ENCODE measurements at regions not wholly inside any gene's neighbourhood (a gene's known extent, or its start where the extent isn't known, plus 50 kb on each side); places are given as distances from the start of the nearest gene placed in this dataset.

- POLR2A ChIA-PET = no interaction called here
- H3K9me3 ChIP-seq (ENCODE audit: low read length) = no peaks in the 10 kb centered on the region
- no peak overlapping the region for H3K4me3 ChIP-seq (replicated peaks in 1 of 3; ENCODE audit: insufficient read depth in 1 of 3, low read depth in 2 of 3, low read length in 3 of 3)
- no peak for TF ChIP-seq SSRP1 (CRISPR knock-in tag; IDR thresholded peaks at IDR 0.05)
- TF ChIP-seq, protein P1, sequence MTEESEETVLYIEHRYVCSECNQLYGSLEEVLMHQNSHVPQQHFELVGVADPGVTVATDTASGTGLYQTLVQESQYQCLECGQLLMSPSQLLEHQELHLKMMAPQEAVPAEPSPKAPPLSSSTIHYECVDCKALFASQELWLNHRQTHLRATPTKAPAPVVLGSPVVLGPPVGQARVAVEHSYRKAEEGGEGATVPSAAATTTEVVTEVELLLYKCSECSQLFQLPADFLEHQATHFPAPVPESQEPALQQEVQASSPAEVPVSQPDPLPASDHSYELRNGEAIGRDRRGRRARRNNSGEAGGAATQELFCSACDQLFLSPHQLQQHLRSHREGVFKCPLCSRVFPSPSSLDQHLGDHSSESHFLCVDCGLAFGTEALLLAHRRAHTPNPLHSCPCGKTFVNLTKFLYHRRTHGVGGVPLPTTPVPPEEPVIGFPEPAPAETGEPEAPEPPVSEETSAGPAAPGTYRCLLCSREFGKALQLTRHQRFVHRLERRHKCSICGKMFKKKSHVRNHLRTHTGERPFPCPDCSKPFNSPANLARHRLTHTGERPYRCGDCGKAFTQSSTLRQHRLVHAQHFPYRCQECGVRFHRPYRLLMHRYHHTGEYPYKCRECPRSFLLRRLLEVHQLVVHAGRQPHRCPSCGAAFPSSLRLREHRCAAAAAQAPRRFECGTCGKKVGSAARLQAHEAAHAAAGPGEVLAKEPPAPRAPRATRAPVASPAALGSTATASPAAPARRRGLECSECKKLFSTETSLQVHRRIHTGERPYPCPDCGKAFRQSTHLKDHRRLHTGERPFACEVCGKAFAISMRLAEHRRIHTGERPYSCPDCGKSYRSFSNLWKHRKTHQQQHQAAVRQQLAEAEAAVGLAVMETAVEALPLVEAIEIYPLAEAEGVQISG (CRISPR knock-in tag; IDR thresholded peaks at IDR 0.05) = peak; percentile 37; the same call in 1 of the 2 replicates
- intact Hi-C loops (cut with micrococcal nuclease; ENCODE audit: unreplicated experiment) (no loop called here), in situ Hi-C loops (cut with HindIII; ENCODE audit: extremely low pct_ligation_motif_present, low pct_unique_long_range_greater_than_20kb) (no loop called here)
- BruUV-seq (replicated peaks) = no TSS peak
- 69% methylated on average over 3 of the region's 3 CpGs for WGBS (ENCODE audit: low lambda C conversion rate)
- no peak overlapping the region for H3K4me2 ChIP-seq (ENCODE audit: low read depth, low read length)
- CTCF ChIA-PET (ENCODE audit: low intra/inter-chr PET ratio, low total read pairs) = no interaction called here
- H3K27ac ChIP-seq (ENCODE audit: extremely low read length, insufficient read depth, low read length) = no peak overlapping the region
- ATAC-seq = no peak
- no peak for DNase-seq (ENCODE audit: low spot score)
- no peak overlapping the region for H2AFZ ChIP-seq (ENCODE audit: low read length)
- no peaks in the 10 kb centered on the region for H3K27me3 ChIP-seq (ENCODE audit: control insufficient read depth in 1 of 2, insufficient read depth in 2 of 2, low read length in 2 of 2)
- H4K20me1 ChIP-seq (ENCODE audit: insufficient read depth, low read length) = no peaks in the 10 kb centered on the region
- no peaks in the 10 kb centered on the region for H3K79me2 ChIP-seq (ENCODE audit: insufficient read depth, low read length)
- no peak for FAIRE-seq
- no peak overlapping the region for H3K9ac ChIP-seq (ENCODE audit: insufficient read depth, low read depth, low read length)
- no peaks in the 10 kb centered on the region for H3K36me3 ChIP-seq (replicated peaks in 1 of 2; ENCODE audit: control insufficient read depth in 1 of 2, insufficient read depth in 2 of 2, low read length in 2 of 2)
- H3K4me1 ChIP-seq (ENCODE audit: insufficient read depth, low read length) = peaks cover 14% of the 10 kb centered on the region
These were observed 174.0 kb downstream of the PALM2AKAP2 start for GRCh38 chr9:109953813-109954497.

- 37% methylated on average over 9 of the region's 9 CpGs for WGBS (ENCODE audit: low lambda C conversion rate)
- ATAC-seq (no peak), DNase-seq (ENCODE audit: low spot score) (no peak), FAIRE-seq (no peak)
- in situ Hi-C loops (cut with HindIII; ENCODE audit: extremely low pct_ligation_motif_present, low pct_unique_long_range_greater_than_20kb) (no loop called here), intact Hi-C loops (cut with micrococcal nuclease; ENCODE audit: unreplicated experiment) (no loop called here)
- H2AFZ ChIP-seq (ENCODE audit: low read length) = no peak overlapping the region
- no peak overlapping the region for H3K4me3 ChIP-seq (replicated peaks in 1 of 3; ENCODE audit: insufficient read depth in 1 of 3, low read depth in 2 of 3, low read length in 3 of 3)
- POLR2A ChIA-PET = no interaction called here
- H3K4me1 ChIP-seq (ENCODE audit: insufficient read depth, low read length) = no peaks in the 10 kb centered on the region
- no TSS peak for BruUV-seq (replicated peaks)
- CTCF ChIA-PET (ENCODE audit: low intra/inter-chr PET ratio, low total read pairs) = no interaction called here
- no peaks in the 10 kb centered on the region for H3K27me3 ChIP-seq (ENCODE audit: control insufficient read depth in 1 of 2, insufficient read depth in 2 of 2, low read length in 2 of 2)
- TF ChIP-seq ZNF766 (CRISPR knock-in tag; IDR thresholded peaks at IDR 0.05; ENCODE audit: borderline replicate concordance) (no peak), ZNF484 (CRISPR knock-in tag; IDR thresholded peaks at IDR 0.05; ENCODE audit: borderline replicate concordance, low read depth) (no peak), NCOA2 (CRISPR knock-in tag; IDR thresholded peaks at IDR 0.05) (no peak), CC2D1A (CRISPR knock-in tag; IDR thresholded peaks at IDR 0.05) (no peak), ZNF839 (CRISPR knock-in tag; IDR thresholded peaks at IDR 0.05; ENCODE audit: borderline replicate concordance) (no peak)
- TF ChIP-seq, protein P2, sequence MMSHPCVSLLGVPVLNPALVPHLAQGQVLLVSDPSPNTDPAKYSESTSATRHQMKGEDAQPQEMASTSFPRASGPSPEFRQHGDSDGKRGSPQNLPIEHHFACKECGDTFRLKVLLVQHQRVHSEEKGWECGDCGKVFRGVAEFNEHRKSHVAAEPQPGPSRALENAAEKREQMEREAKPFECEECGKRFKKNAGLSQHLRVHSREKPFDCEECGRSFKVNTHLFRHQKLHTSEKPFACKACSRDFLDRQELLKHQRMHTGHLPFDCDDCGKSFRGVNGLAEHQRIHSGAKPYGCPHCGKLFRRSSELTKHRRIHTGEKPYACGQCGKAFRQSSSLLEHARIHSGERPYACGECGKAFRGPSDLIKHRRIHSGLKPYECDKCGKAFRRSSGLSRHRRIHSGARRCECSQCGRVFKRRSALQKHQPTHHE (CRISPR knock-in tag; IDR thresholded peaks at IDR 0.05; ENCODE audit: borderline replicate concordance) = no peak
- TF ChIP-seq, protein P3, sequence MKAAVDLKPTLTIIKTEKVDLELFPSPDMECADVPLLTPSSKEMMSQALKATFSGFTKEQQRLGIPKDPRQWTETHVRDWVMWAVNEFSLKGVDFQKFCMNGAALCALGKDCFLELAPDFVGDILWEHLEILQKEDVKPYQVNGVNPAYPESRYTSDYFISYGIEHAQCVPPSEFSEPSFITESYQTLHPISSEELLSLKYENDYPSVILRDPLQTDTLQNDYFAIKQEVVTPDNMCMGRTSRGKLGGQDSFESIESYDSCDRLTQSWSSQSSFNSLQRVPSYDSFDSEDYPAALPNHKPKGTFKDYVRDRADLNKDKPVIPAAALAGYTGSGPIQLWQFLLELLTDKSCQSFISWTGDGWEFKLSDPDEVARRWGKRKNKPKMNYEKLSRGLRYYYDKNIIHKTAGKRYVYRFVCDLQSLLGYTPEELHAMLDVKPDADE (CRISPR knock-in tag; IDR thresholded peaks at IDR 0.05) = no peak
- H3K9me3 ChIP-seq (ENCODE audit: low read length) = no peaks in the 10 kb centered on the region
- no peak overlapping the region for H3K9ac ChIP-seq (ENCODE audit: insufficient read depth, low read depth, low read length)
- H4K20me1 ChIP-seq (ENCODE audit: insufficient read depth, low read length) = no peaks in the 10 kb centered on the region
- no peaks in the 10 kb centered on the region for H3K79me2 ChIP-seq (ENCODE audit: insufficient read depth, low read length)
- no peak overlapping the region for H3K27ac ChIP-seq (ENCODE audit: extremely low read length, insufficient read depth, low read length)
- no peaks in the 10 kb centered on the region for H3K36me3 ChIP-seq (replicated peaks in 1 of 2; ENCODE audit: control insufficient read depth in 1 of 2, insufficient read depth in 2 of 2, low read length in 2 of 2)
- no peak overlapping the region for H3K4me2 ChIP-seq (ENCODE audit: low read depth, low read length)
These were observed 176.9 kb downstream of the PALM2AKAP2 start for GRCh38 chr9:109956717-109957440.
